Activated naive CD8-positive, alpha-beta T cell treated with anti-CD3 and anti-CD28 coated beads for 36 hours (primary cell): ENCODE measurements at regions not wholly inside any gene's neighbourhood (a gene's known extent, or its start where the extent isn't known, plus 50 kb on each side); places are given as distances from the start of the nearest gene placed in this dataset.

Source experiments
- DNase-seq: peaks from one replicate; pipeline ENCODE4 v3.0.0; 2021
- H3K27ac Mint-ChIP-seq: one replicate; pipeline ENCODE4 v1.8.0; 2022; ENCODE audit warnings: mild to moderate bottlenecking, moderate library complexity, mixed read lengths
- H3K27me3 Mint-ChIP-seq: one replicate; pipeline ENCODE4 v1.8.0; 2022; ENCODE audit warnings: mild to moderate bottlenecking, mixed read lengths
- H3K36me3 Mint-ChIP-seq: one replicate; pipeline ENCODE4 v1.8.0; 2021; ENCODE audit warnings: mild to moderate bottlenecking, mixed read lengths
- H3K4me1 Mint-ChIP-seq: one replicate; pipeline ENCODE4 v1.8.0; 2021; ENCODE audit warnings: mixed read lengths
- H3K4me3 Mint-ChIP-seq: one replicate; pipeline ENCODE4 v1.8.0; 2022; ENCODE audit warnings: mild to moderate bottlenecking, moderate library complexity, mixed read lengths
- H3K9me3 Mint-ChIP-seq: one replicate; pipeline ENCODE4 v1.8.0; 2022; ENCODE audit warnings: mixed read lengths

DNA sequence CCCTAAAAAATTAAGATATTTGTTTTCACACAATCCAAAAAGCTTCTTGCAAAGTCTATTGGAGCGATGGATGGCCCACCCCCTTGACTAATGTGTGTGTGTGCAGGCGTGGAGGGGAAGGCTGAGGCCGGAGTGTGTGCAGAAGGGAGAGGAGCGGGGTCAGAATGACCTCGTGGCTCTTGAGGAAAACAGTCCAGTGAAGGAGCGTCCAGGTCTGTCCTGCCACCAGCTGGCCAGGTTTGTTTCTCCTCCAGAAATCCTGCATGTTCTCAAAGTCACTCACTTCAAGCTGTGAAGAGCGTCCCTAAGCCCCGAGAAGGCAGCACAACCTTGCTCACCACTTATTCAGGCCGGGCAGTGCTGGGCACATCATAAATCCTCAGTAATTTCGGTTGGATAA is 69.5 kb upstream of the SSX2IP start:
- Mint-ChIP-seq H3K4me3 (no peak overlapping the region), H3K27ac (no peak overlapping the region), H3K36me3 (no peaks in the 10 kb centered on the region), H3K4me1 (peaks cover 12% of the 10 kb centered on the region), H3K9me3 (no peaks in the 10 kb centered on the region), H3K27me3 (peaks cover 10% of the 10 kb centered on the region)
- DNase-seq, result no peak

DNA sequence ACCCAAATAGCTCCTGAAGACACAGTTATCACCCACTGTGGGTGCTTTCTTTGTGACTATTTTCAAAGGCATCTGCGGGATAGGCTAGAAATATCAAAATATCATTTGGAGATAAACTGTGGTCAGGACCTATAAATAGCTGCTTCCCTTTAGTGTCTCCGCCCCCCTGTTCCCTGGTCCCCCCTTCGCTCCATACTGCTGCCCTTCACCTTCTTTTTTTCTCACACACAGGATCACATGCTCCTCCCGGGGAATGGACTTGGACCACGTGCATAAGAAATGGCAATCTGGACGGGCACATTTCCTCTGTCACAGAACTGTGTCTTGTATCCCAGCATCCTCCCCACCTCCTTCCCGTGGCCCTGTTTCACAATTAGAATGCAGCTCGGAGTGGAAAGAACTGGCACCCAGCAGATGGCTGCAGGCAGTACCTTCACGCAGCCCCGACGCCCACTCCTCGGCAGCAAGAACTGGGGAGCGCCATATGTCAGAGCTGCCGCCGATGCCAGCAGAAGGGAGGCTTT is 68.8 kb upstream of the SSX2IP start:
- Mint-ChIP-seq H3K9me3 (no peaks in the 10 kb centered on the region), H3K36me3 (no peaks in the 10 kb centered on the region), H3K27me3 (peaks cover 9% of the 10 kb centered on the region), H3K4me1 (peaks cover 12% of the 10 kb centered on the region), H3K27ac (peak overlapping the region; percentile 21), H3K4me3 (peak overlapping the region; percentile 58)
- peak; percentile 22 for DNase-seq

DNA sequence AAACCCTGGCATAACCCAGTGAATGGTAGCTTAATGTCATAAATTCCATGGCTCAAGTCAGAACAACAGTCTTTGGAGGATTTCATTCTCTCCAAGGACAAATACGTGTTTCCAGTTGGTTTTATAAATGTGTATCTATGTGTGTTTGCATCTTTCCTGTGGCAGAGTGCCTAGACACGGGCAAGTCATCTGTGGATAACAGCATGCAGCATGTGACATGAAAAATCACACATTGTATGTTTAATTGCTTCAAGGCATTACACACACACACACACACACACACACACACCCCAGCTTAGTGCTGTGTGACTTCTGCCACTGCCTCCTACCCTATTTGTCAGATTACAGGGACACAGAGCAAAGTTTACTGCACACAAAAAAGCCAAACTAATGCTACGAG is 68.2 kb upstream of the SSX2IP start:
- no peak for DNase-seq
- Mint-ChIP-seq H3K9me3 (no peaks in the 10 kb centered on the region), H3K4me3 (no peak overlapping the region), H3K4me1 (peaks cover 12% of the 10 kb centered on the region), H3K27ac (no peak overlapping the region), H3K36me3 (no peaks in the 10 kb centered on the region), H3K27me3 (peaks cover 9% of the 10 kb centered on the region)

DNA sequence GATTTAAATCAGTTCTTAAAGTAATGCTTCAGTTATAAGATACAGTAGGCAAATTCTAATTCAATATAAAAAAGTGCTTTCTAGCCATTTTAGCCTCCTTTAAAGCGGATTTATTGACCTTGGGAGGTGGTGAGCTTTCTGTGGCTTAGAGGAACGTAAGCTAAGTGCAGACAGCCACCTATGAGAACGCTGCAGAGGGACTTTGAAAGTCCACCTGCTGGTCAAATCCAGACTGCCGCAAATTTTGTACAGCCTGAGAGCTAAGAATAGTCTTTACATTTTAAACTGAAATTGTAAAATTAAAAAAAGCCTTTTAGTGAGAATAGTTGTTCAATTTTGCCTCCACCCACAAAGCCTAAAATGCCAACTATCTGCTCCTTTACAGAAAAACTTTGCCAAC is 67.0 kb upstream of the SSX2IP start:
- Mint-ChIP-seq H3K27me3 (peaks cover 15% of the 10 kb centered on the region), H3K27ac (no peak overlapping the region), H3K4me1 (peaks cover 15% of the 10 kb centered on the region), H3K4me3 (no peak overlapping the region), H3K36me3 (no peaks in the 10 kb centered on the region), H3K9me3 (no peaks in the 10 kb centered on the region)
- DNase-seq, result no peak

DNA sequence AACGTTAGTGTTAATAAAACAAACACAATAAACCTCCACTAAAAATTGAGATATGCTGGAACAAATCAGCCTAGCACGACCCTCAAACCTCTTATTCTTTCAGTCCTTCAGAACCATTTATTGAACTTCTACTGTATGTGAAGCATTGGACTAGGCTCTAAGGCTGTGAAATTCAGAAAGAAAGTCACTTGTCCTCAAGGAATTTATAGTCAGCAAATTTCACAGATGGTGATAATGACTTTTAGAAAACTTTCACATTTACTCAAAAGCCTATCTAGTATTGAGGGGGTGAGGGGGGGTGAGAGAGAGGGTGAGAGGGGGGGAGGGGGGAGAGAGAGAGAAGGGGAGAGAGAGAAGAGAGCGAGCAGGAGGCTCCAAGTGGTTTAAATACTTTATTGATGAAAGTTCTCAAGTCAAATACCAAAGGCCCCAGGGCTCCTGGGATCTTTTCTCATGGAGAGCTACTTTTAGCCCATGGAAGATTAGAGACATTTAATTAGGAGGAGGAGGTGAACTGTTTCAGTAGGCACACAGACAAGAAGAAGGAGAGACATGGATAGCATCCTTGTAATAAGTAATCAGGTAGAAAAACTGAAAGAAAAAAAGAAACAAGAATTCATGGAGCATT is 66.3 kb upstream of the SSX2IP start:
- no peaks in the 10 kb centered on the region for H3K36me3 Mint-ChIP-seq
- no peak overlapping the region for H3K4me3 Mint-ChIP-seq
- no peaks in the 10 kb centered on the region for H3K9me3 Mint-ChIP-seq
- H3K27me3 Mint-ChIP-seq, result peaks cover 15% of the 10 kb centered on the region
- H3K27ac Mint-ChIP-seq, result no peak overlapping the region
- no peak for DNase-seq
- H3K4me1 Mint-ChIP-seq, result peaks cover 15% of the 10 kb centered on the region

DNA sequence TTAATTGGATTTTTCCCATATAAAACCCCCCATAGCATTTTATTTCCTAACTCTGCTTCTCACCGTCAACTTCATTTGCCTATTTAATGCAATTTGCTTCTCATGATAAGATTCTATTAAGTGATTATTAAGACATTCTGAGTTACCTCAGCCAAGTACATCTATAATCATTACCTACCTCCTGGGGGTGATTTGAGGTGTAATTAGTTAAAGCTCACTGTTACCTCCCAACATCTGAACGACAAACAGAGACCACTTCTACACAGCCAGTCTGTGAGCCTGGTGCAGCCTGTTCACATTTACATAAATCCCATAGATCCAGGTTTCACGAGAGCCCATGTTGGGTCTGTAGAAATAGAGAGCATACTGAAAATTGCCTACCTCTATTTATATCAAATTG is 65.7 kb upstream of the SSX2IP start:
- peaks cover 19% of the 10 kb centered on the region for H3K27me3 Mint-ChIP-seq
- H3K4me3 Mint-ChIP-seq, result no peak overlapping the region

DNA sequence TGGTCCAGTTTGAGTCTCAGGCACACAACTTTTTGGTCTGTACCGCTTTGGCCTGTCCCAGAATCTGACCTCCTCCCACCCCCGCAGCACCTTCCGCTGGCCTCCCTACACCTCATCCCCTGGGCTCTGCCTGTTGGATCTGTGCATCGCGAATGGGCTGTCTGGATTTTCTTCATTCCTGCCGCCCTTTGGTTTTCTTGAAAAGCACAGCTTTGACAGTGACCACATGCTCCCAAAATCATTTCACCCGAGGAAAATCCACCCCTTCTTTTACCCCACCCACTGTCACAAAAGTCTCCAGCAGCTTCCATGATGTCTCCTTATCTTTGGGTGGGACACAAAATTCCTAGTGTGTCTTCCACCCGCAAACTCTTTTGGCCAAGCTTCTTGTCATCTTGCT is 65.0 kb upstream of the SSX2IP start:
- Mint-ChIP-seq H3K36me3 (no peaks in the 10 kb centered on the region), H3K4me3 (no peak overlapping the region), H3K27ac (no peak overlapping the region), H3K9me3 (no peaks in the 10 kb centered on the region), H3K27me3 (peaks cover 19% of the 10 kb centered on the region), H3K4me1 (peaks cover 15% of the 10 kb centered on the region)
- DNase-seq, result no peak

More for the DNA sequence above, 65.7 kb upstream of the SSX2IP start:
- peaks cover 15% of the 10 kb centered on the region for H3K4me1 Mint-ChIP-seq
- H3K27ac Mint-ChIP-seq, result no peak overlapping the region
- no peak for DNase-seq
- no peaks in the 10 kb centered on the region for H3K9me3 Mint-ChIP-seq
- no peaks in the 10 kb centered on the region for H3K36me3 Mint-ChIP-seq

DNA sequence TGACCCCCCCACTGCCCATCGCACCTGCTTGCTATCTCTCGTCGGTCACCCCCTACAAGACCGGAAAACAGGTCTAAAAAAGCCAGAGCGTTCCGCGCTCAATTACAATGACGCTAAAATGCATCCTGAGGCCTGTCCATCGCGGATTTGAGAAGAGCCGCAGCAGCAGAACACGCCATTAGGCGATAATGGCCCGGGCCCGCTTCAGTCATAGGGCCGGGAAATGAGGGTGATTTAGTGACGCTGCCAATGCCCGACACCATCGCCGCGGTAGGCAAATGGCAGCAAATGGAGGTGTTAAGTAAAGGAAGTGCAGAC is 64.1 kb upstream of the SSX2IP start:
- H3K9me3 Mint-ChIP-seq, result no peaks in the 10 kb centered on the region
- no peaks in the 10 kb centered on the region for H3K36me3 Mint-ChIP-seq
- H3K4me1 Mint-ChIP-seq, result peaks cover 17% of the 10 kb centered on the region
- DNase-seq, result no peak
- H3K27ac Mint-ChIP-seq, result no peak overlapping the region
- H3K27me3 Mint-ChIP-seq, result peaks cover 21% of the 10 kb centered on the region
- no peak overlapping the region for H3K4me3 Mint-ChIP-seq

DNA sequence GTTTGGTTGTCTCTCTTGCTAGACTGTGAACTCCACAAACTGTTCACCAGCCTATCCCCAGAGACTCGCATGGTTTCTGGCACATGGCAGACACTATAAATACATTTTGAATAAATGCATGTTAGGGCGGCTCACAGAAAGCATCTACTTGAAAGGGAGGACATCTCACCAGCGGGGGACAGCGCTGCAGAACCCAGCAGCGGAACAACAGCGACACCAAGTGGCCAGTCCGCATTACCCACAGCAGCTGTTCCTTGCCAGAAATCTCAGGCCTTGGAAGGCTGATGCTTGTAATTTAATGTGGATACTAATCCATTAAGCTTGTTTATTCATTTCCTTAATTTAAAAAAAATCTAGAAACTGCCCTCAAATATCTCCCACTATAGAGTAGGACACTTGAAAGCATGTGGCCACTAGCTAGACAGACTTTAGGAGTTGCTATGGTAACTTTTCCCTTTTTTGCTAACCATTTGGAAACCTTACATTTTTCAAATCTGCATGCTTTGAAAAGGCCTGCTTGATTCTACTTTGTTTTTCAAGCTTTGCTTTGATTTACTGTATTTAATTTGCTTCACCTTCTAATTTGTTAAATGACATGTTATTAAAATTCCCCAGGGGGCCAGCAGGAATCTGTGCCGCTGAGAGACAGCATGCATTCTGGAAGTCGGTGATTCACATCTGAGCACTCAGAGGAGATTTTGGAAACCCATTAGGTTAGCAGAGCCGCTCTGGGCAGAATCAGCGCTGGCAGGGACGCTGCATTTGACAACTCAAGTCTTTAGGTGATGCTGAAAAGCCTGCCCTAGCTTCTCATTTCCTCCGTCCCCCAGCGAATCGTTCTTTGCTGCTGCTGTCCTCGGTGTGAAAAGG is 63.5 kb upstream of the SSX2IP start:
- Mint-ChIP-seq H3K27ac (no peak overlapping the region), H3K4me1 (peaks cover 12% of the 10 kb centered on the region)

DNA sequence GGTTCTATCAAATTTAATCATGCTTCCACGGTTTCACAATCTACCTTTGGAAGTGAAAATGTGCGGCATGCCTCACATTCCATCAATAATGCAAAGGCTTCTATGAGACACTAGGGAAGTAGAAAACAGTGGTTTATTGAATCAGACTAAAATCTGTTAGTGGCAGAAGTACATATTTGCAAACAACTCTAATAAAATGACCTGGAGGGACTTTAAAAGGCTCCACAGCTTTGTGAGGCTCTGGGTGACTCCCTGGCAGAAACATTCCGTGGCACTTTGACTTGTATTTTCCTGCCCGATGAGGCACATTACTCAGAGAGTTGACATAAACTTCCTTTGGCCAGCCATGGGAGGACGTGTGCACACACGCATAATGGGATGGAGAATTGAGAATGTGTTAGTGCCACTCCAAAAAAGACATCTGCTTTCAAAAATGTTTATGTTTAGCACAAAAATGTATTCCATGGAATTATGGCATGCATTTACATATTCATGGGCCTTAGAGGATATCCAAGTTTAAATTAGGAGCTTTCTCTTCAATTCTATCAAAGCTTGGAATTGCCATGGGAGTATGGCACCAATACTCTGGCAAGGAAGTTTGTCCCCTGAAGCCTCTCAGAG is 60.0 kb upstream of the SSX2IP start:
- Mint-ChIP-seq H3K9me3 (no peaks in the 10 kb centered on the region), H3K36me3 (no peaks in the 10 kb centered on the region), H3K27ac (no peak overlapping the region), H3K4me1 (peaks cover 6% of the 10 kb centered on the region), H3K4me3 (no peak overlapping the region), H3K27me3 (peaks cover 13% of the 10 kb centered on the region)
- no peak for DNase-seq

More for the DNA sequence above, 63.5 kb upstream of the SSX2IP start:
- peak; percentile 53 for DNase-seq
- H3K9me3 Mint-ChIP-seq, result no peaks in the 10 kb centered on the region
- H3K27me3 Mint-ChIP-seq, result peaks cover 15% of the 10 kb centered on the region
- no peak overlapping the region for H3K4me3 Mint-ChIP-seq
- no peaks in the 10 kb centered on the region for H3K36me3 Mint-ChIP-seq

DNA sequence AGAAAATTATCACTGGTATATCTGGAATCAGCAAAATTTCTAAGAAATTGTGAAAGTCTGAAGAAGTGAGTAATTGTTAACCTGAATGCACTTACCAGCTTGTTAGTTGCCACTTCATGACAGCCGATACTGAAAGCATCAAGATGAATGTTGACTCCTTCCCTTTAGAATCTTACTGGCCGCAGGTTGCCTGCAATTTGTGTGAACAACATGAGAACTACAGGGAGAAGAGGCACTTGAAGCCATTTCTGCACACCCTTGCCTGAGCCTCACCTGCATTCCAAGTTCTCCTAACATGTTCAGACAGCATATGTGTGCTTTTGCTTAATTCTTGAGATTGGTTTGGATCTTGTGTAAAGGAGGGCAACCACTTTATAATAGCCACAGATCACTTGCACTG is 59.2 kb upstream of the SSX2IP start:
- Mint-ChIP-seq H3K9me3 (no peaks in the 10 kb centered on the region), H3K4me3 (no peak overlapping the region), H3K36me3 (no peaks in the 10 kb centered on the region), H3K4me1 (peaks cover 6% of the 10 kb centered on the region), H3K27ac (no peak overlapping the region), H3K27me3 (peaks cover 13% of the 10 kb centered on the region)
- DNase-seq, result no peak

DNA sequence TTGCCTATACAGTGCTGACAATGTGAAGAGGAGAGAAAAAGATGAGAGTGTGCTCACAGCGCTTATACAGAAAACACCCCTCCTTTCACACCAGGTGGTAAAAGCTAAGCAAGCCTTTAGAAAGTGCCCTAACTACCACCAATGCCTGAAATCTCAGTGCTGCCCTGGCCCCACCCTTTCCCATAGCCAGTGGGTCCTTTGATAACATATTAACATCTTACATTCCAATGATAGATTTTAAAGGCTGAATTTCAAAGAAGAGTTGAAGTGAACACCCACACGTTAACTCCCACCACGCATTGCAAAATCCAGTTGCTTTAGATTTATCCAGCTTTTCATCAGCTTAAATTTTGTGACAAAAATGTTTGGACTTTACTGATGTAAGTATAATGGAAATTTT is 58.1 kb upstream of the SSX2IP start:
- Mint-ChIP-seq H3K4me1 (peaks cover 6% of the 10 kb centered on the region), H3K27ac (no peak overlapping the region), H3K9me3 (no peaks in the 10 kb centered on the region), H3K4me3 (no peak overlapping the region), H3K27me3 (peaks cover 12% of the 10 kb centered on the region), H3K36me3 (no peaks in the 10 kb centered on the region)
- DNase-seq, result no peak

DNA sequence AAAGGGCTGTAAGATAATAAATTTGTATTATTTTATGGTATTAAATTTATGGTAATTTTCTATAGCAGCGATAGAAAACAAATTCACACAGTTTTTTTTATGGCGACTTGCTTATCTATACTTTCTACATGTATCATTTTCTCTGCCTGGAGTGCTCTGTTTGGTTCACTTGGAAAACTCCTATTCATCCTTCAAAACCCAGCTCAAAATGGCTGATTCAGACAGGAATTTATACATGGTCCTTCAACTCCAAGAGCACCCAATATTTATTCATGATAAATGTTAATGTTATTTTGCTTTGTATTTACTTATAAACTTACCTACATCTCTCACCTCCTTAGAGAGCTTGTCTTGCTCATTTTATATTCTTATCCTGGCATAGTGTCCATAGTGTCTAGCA is 55.6 kb upstream of the SSX2IP start:
- no peak for DNase-seq
- no peaks in the 10 kb centered on the region for H3K36me3 Mint-ChIP-seq
- H3K27ac Mint-ChIP-seq, result no peak overlapping the region
- peaks cover 3% of the 10 kb centered on the region for H3K4me1 Mint-ChIP-seq
- H3K4me3 Mint-ChIP-seq, result no peak overlapping the region
- H3K27me3 Mint-ChIP-seq, result peaks cover 3% of the 10 kb centered on the region
- H3K9me3 Mint-ChIP-seq, result no peaks in the 10 kb centered on the region

DNA sequence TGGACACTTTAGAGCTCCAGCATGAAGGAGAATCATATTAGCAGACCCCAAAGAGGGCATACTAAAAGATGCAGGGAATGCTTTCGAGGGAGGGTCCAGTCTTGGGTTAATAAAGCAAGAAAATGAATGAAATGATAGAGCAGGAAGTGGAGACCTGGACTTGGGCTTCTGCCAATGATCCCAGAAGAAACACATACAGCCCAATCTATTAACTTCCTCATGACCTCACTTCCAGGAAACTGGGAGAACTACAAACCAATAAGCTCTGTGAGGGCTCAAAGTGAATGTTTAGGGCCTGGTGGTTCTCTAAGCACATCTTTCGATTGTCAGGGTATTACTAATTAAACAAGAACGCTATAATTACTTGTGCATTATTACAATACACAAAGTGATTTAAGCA is 53.6 kb upstream of the SSX2IP start:
- peaks cover 1% of the 10 kb centered on the region for H3K4me1 Mint-ChIP-seq
- H3K27ac Mint-ChIP-seq, result no peak overlapping the region
- no peaks in the 10 kb centered on the region for H3K36me3 Mint-ChIP-seq
- H3K9me3 Mint-ChIP-seq, result no peaks in the 10 kb centered on the region
- no peak for DNase-seq
- H3K27me3 Mint-ChIP-seq, result no peaks in the 10 kb centered on the region
- no peak overlapping the region for H3K4me3 Mint-ChIP-seq

DNA sequence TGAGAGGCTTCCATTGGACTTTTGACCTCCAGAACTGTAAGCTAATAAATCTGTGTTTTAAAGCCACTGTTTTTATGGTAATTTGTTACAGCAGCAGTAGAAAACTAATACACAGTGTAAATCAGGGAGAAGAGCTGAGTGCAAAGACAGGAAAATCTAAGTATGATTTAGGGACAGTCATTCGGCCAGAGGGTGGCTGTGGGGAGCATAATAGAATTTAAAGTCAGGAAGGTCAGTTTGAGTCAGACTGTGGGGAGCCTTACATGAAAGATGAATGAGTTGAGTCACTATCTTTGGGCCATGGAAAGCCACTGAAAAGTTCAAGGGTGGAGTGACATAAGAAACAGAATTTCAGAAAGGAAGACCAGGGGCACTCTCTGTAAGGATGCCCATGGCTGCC is 52.4 kb upstream of the SSX2IP start:
- H3K4me1 Mint-ChIP-seq, result peaks cover 1% of the 10 kb centered on the region
- H3K27ac Mint-ChIP-seq, result no peak overlapping the region
- DNase-seq, result no peak
- H3K27me3 Mint-ChIP-seq, result no peaks in the 10 kb centered on the region
- H3K4me3 Mint-ChIP-seq, result no peak overlapping the region
- no peaks in the 10 kb centered on the region for H3K36me3 Mint-ChIP-seq
- no peaks in the 10 kb centered on the region for H3K9me3 Mint-ChIP-seq
